ENCODE measurements at regions not wholly inside any gene's neighbourhood (a gene's known extent, or its start where the extent isn't known, plus 50 kb on each side); places are given as distances from the start of the nearest gene placed in this dataset.
A peak's percentile ranks its signal among the peaks of the same experiment; 100 is the strongest.

GRCh38 chr17:36869856-36870719 is 67.2 kb upstream of the LHX1 start:
- DNase-seq: no peak

GRCh38 chr17:36870720-36870999 is 66.6 kb upstream of the LHX1 start:
- DNase-seq: no peak

- no peak for DNase-seq
These were observed 61.5 kb upstream of the LHX1 start for GRCh38 chr17:36875698-36876293.

GRCh38 chr17:36876966-36877365 is 60.3 kb upstream of the LHX1 start:
- DNase-seq: no peak

- DNase-seq: no peak
These were observed 59.5 kb upstream of the LHX1 start for GRCh38 chr17:36877771-36878170.

- no peak for DNase-seq
These were observed 59.1 kb upstream of the LHX1 start for GRCh38 chr17:36878216-36878615.

GRCh38 chr17:36879027-36879426 is 58.2 kb upstream of the LHX1 start:
- no peak for DNase-seq

- DNase-seq: peak; percentile 77
These were observed 57.6 kb upstream of the LHX1 start for GRCh38 chr17:36879624-36880131.

DNA sequence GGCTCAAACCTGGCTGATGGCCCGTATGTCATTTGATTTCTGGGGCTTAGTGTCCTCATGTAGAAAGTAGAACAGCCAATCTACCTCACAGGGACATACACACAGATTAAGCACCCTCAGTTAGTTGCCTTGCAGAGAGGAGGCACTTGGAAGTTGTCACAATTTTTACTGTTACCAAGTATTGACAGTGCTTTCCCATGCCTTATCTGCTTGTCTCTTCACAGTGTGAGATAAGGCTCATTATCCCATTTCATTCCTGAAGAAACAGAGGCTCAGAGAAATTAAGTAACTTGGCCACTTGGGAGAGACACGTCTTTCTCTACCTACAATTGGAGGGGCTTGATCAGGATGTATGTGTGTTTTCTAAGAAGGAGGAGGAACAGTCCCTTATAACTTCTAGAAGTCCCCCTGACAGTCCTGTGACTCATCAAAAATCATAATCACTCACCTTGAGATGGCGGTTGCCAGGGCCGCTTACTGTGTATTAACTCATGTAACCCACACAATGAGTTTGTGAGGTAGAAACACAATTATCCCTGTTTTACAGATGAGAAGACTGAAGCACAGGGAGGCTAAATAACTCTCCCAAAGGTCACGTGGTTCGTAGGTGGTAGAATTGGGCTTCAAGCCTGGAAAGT is 56.9 kb upstream of the LHX1 start:
- no peak for DNase-seq

- DNase-seq: no peak
These were observed 56.0 kb upstream of the LHX1 start for GRCh38 chr17:36881323-36881722.

DNA sequence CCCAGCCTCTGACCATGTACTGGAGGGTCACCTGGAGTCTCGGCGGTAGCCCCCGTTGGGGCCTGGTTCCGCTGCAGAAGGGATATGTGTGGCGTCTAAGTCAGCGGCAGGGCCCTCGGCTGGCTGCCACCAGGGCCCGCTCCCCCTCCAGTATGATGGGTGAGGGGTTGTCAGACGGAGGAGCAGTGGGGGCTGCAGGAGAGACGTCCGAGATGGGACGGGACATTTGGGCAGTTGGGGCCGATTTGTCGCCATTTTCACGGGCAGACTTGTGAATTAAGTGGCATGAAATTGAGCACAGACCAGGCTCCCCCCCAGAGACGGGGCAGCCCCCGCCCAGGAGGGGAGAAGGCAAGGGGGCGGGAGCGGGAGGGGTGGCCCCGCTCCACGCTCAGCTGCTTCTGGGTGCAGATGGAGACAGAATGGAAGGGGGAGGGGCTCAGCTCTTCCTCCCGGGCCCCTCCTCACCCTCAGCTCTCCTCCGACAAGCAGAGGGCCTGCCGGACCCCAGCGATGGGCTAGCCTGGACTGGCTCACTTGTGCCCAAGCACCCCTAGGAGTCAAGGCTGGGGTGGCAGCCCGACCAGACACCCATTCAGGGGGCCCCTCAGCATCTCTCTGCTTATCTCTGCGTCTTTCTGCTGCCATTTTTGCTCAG is 52.7 kb upstream of the LHX1 start:
- no peak for DNase-seq

GRCh38 chr17:36885153-36885735 is 52.0 kb upstream of the LHX1 start:
- no peak for DNase-seq

DNA sequence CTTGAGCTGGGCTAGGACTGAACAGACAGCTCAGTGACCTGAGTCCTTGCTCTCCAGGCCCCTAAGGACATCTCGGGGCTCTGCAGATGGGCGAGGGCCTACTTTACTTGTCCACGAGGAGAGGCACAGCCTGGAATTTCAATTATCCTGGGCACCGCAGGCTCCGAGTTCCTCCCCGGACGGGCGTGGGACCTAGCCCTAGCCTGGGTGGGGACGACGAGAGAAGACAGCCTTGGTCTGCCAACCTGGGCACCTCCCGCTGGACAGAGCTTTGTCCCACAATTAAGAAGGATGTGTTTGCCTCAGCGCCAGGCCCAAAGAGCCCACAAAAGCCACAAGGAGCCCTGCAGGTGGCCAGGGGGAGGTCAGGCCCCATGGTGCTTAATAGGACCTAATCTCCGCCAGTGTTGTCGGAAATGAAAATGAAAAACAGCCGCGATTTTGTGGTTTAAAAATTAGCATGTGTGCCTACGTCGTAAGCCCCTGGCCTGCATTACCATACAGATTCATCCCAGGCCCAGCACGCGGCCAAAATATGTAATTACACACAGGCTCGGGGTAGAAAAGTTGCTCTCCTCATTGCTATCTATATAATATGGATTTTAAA is 51.4 kb upstream of the LHX1 start:
- no peak for DNase-seq
